Osteoblast (primary cell): ENCODE measurements at regions not wholly inside any gene's neighbourhood (a gene's known extent, or its start where the extent isn't known, plus 50 kb on each side); places are given as distances from the start of the nearest gene placed in this dataset.

Experiments
- DNase-seq: peaks from one replicate; pipeline ENCODE4 v3.0.0; 2011; ENCODE audit warnings: low spot score, mixed read lengths; ENCODE audit not compliant: insufficient read length; ENCODE audit errors: missing footprints
- H2AFZ ChIP-seq: 2 replicates; pipeline ENCODE4 v1.6.0; 2011; ENCODE audit warnings: mild to moderate bottlenecking, low read length
- H3K27ac ChIP-seq: 2 replicates; pipeline ENCODE4 v1.5.1; 2011; ENCODE audit warnings: mild to moderate bottlenecking, low read depth, low read length, moderate library complexity
- H3K27me3 ChIP-seq: 2 replicates; pipeline ENCODE4 v1.6.0; 2012; ENCODE audit warnings: mild to moderate bottlenecking, control low read depth, inconsistent platforms, low read length, moderate library complexity; ENCODE audit not compliant: insufficient read depth
- H3K36me3 ChIP-seq: 2 replicates; pipeline ENCODE4 v1.5.1; 2011; ENCODE audit warnings: mild to moderate bottlenecking, low read length, control low read depth, moderate library complexity; ENCODE audit not compliant: insufficient read depth
- H3K4me1 ChIP-seq: 2 replicates; pipeline ENCODE4 v1.5.1; 2011; ENCODE audit warnings: mild to moderate bottlenecking, low read length, control low read depth, moderate library complexity; ENCODE audit not compliant: insufficient read depth
- H3K4me2 ChIP-seq: 2 replicates; pipeline ENCODE4 v1.6.0; 2011; ENCODE audit warnings: mild to moderate bottlenecking, low read length; ENCODE audit not compliant: insufficient read depth
- H3K4me3 ChIP-seq: fragments of 200-600 bp; sonication (generic); 3 replicates; pipeline ENCODE4 v1.5.1; 2012; ENCODE audit warnings: mild to moderate bottlenecking, low read length, inconsistent platforms; ENCODE audit not compliant: insufficient read depth
- H3K79me2 ChIP-seq: 2 replicates; pipeline ENCODE4 v1.6.0; 2012; ENCODE audit warnings: mild to moderate bottlenecking, low read length, control low read depth, inconsistent platforms; ENCODE audit not compliant: insufficient read depth
- H3K9me3 ChIP-seq: 2 replicates; pipeline ENCODE4 v1.5.1; 2011; ENCODE audit warnings: low read depth, low read length, control low read depth
- H4K20me1 ChIP-seq: 2 replicates; pipeline ENCODE4 v1.6.0; 2012; ENCODE audit warnings: mild to moderate bottlenecking, low read length, control low read depth; ENCODE audit not compliant: insufficient read depth
- CTCF ChIP-seq: IDR thresholded peaks from 2 replicates; pipeline ENCODE4 v1.5.1; 2011; ENCODE audit warnings: mild to moderate bottlenecking, low read depth, low read length, moderate library complexity; ENCODE audit errors: extremely low read depth

GRCh38 chr12:91851741-91852477 is 293.7 kb downstream of the BTG1 start:
- H3K9me3 ChIP-seq: no peaks in the 10 kb centered on the region
- no peaks in the 10 kb centered on the region for H3K27me3 ChIP-seq
- no peak overlapping the region for H3K4me2 ChIP-seq
- H2AFZ ChIP-seq: no peak overlapping the region
- H3K36me3 ChIP-seq: no peaks in the 10 kb centered on the region
- H3K4me1 ChIP-seq: no peaks in the 10 kb centered on the region
- TF ChIP-seq CTCF: no peak
- H4K20me1 ChIP-seq: no peaks in the 10 kb centered on the region
- H3K27ac ChIP-seq: no peak overlapping the region
- H3K79me2 ChIP-seq: no peaks in the 10 kb centered on the region
- H3K4me3 ChIP-seq: no peak overlapping the region
- DNase-seq: no peak

GRCh38 chr12:91846466-91847055 is 299.1 kb downstream of the BTG1 start:
- no peak overlapping the region for H3K4me2 ChIP-seq
- no peaks in the 10 kb centered on the region for H3K9me3 ChIP-seq
- no peak overlapping the region for H3K4me3 ChIP-seq
- H4K20me1 ChIP-seq: no peaks in the 10 kb centered on the region
- no peaks in the 10 kb centered on the region for H3K27me3 ChIP-seq
- H3K79me2 ChIP-seq: no peaks in the 10 kb centered on the region
- peak; percentile 5 for DNase-seq
- H2AFZ ChIP-seq: peak overlapping the region; percentile 45
- no peak for TF ChIP-seq CTCF
- no peaks in the 10 kb centered on the region for H3K4me1 ChIP-seq
- H3K27ac ChIP-seq: no peak overlapping the region
- no peaks in the 10 kb centered on the region for H3K36me3 ChIP-seq

GRCh38 chr12:91845365-91845764 is 300.3 kb downstream of the BTG1 start:
- H3K4me2 ChIP-seq: no peak overlapping the region
- no peaks in the 10 kb centered on the region for H3K79me2 ChIP-seq
- no peaks in the 10 kb centered on the region for H3K9me3 ChIP-seq
- TF ChIP-seq CTCF: no peak
- no peak for DNase-seq
- no peak overlapping the region for H3K27ac ChIP-seq
- H3K36me3 ChIP-seq: no peaks in the 10 kb centered on the region
- no peaks in the 10 kb centered on the region for H3K4me1 ChIP-seq
- H3K27me3 ChIP-seq: no peaks in the 10 kb centered on the region
- H3K4me3 ChIP-seq: no peak overlapping the region
- H2AFZ ChIP-seq: no peak overlapping the region
- no peaks in the 10 kb centered on the region for H4K20me1 ChIP-seq

GRCh38 chr12:91841822-91842221 is 303.8 kb downstream of the BTG1 start:
- Histone ChIP-seq H2AFZ (no peak overlapping the region), H3K9me3 (no peaks in the 10 kb centered on the region), H3K79me2 (no peaks in the 10 kb centered on the region), H3K27me3 (no peaks in the 10 kb centered on the region), H3K4me1 (no peaks in the 10 kb centered on the region), H3K27ac (no peak overlapping the region), H3K36me3 (no peaks in the 10 kb centered on the region), H4K20me1 (no peaks in the 10 kb centered on the region), H3K4me2 (no peak overlapping the region), H3K4me3 (no peak overlapping the region)
- DNase-seq: no peak
- no peak for TF ChIP-seq CTCF
